A673 (cell line): ENCODE measurements at regions not wholly inside any gene's neighbourhood (a gene's known extent, or its start where the extent isn't known, plus 50 kb on each side); places are given as distances from the start of the nearest gene placed in this dataset.

Experiments used
- BruUV-seq: library from RNA; stranded (reverse); fragments of 400-500 nt; replicated peaks from 2 replicates; lab custom pipeline; 2021; lab: Mats Ljungman, UMichigan
- CTCF ChIA-PET: fragments of 300-600 bp; sonication (Branson Sonifier 250); formaldehyde crosslinking; loops from one replicate; lab custom pipeline; 2022; ENCODE audit warnings: antibody characterized with exemption; lab: Charles Lee
- POLR2A ChIA-PET: fragments of 300-600 bp; sonication (Branson Sonifier 250); formaldehyde crosslinking; loops from one replicate; lab custom pipeline; 2022; ENCODE audit warnings: antibody characterized with exemption; ENCODE audit not compliant: low non-redundant PET; lab: Charles Lee
- DNase-seq: peaks from one replicate; pipeline ENCODE4 v3.0.0-alpha.2; 2015; ENCODE audit warnings: low spot score
- H3K27ac ChIP-seq: fragments of 200-600 bp; sonication (generic); 2 replicates; pipeline ENCODE4 v1.5.1; 2016; ENCODE audit warnings: mixed run types, low read depth, mild to moderate bottlenecking, mixed read lengths, antibody characterized with exemption, low read length; ENCODE audit not compliant: poor library complexity, severe bottlenecking
- H3K27me3 ChIP-seq: fragments of 200-600 bp; sonication (generic); replicated peaks from 2 replicates; pipeline ENCODE4 v1.6.1; 2017; ENCODE audit warnings: mixed run types, low read depth, mild to moderate bottlenecking, mixed read lengths, antibody characterized with exemption, low read length; ENCODE audit not compliant: insufficient read depth, poor library complexity
- H3K36me3 ChIP-seq: fragments of 200-600 bp; sonication (generic); 2 replicates; pipeline ENCODE4 v1.6.1; 2016; ENCODE audit warnings: mixed run types, mild to moderate bottlenecking, mixed read lengths, antibody characterized with exemption, low read length; ENCODE audit not compliant: insufficient read depth, poor library complexity, severe bottlenecking
- H3K4me1 ChIP-seq: fragments of 200-600 bp; sonication (generic); 2 replicates; pipeline ENCODE4 v1.6.1; 2017; ENCODE audit warnings: mixed run types, mild to moderate bottlenecking, mixed read lengths, antibody characterized with exemption, low read length; ENCODE audit not compliant: insufficient read depth, poor library complexity, severe bottlenecking
- H3K4me3 ChIP-seq: fragments of 200-600 bp; sonication (generic); 2 replicates; pipeline ENCODE4 v1.5.1; 2016; ENCODE audit warnings: low read depth, mixed run types, mild to moderate bottlenecking, mixed read lengths, low read length; ENCODE audit not compliant: poor library complexity, severe bottlenecking
- H3K9me3 ChIP-seq: fragments of 200-600 bp; sonication (generic); 2 replicates; pipeline ENCODE4 v1.6.1; 2016; ENCODE audit warnings: mixed run types, low read depth, mild to moderate bottlenecking, mixed read lengths, antibody characterized with exemption, low read length; ENCODE audit not compliant: poor library complexity, severe bottlenecking
- CTCF ChIP-seq: fragments of 300-800, 200-600 bp; sonication (generic); conservative IDR thresholded peaks from 2 replicates; pipeline ENCODE4 v1.5.1; 2017; ENCODE audit warnings: low read depth, mild to moderate bottlenecking, antibody characterized with exemption, low read length, moderate library complexity, mixed read lengths
- EZH2 ChIP-seq: fragments of 200-600 bp; sonication (generic); IDR thresholded peaks from 2 replicates; pipeline ENCODE4 v1.6.1; 2017; ENCODE audit warnings: borderline replicate concordance, low read depth, mild to moderate bottlenecking, mixed read lengths, antibody characterized with exemption, low read length; ENCODE audit not compliant: poor library complexity, severe bottlenecking
- intact Hi-C: fragments of 100-400 bp; cut with micrococcal nuclease; formaldehyde crosslinking; loops from one replicate; pipeline ENCODE4 v1.10.0; 2022; ENCODE audit not compliant: unreplicated experiment

GRCh38 chr15:35195649-35196048 is 110.6 kb upstream of the NANOGP8 start:
- no TSS peak for BruUV-seq
- intact Hi-C loops = no loop called here
- Histone ChIP-seq H3K9me3 (peaks cover 8% of the 10 kb centered on the region), H3K27me3 (peaks cover 2% of the 10 kb centered on the region), H3K27ac (no peak overlapping the region), H3K36me3 (no peaks in the 10 kb centered on the region), H3K4me3 (no peak overlapping the region), H3K4me1 (no peaks in the 10 kb centered on the region)
- ChIA-PET CTCF (interaction anchor here (0.6 kb wide), 1 partner anchor 115 kb away, joined by 3 read pairs; no protein-coding TSS in a partner anchor), POLR2A (no interaction called here)
- no peak for DNase-seq
- TF ChIP-seq EZH2 = no peak

GRCh38 chr15:35195031-35195430 is 109.9 kb upstream of the NANOGP8 start:
- POLR2A ChIA-PET = no interaction called here
- Histone ChIP-seq H3K36me3 (no peaks in the 10 kb centered on the region), H3K27me3 (peaks cover under 1% of the 10 kb centered on the region), H3K9me3 (peaks cover 8% of the 10 kb centered on the region), H3K4me3 (no peak overlapping the region), H3K27ac (no peak overlapping the region), H3K4me1 (no peaks in the 10 kb centered on the region)
- TF ChIP-seq CTCF = no peak
- TF ChIP-seq EZH2 = no peak
- CTCF ChIA-PET = no interaction called here
- DNase-seq = no peak
- BruUV-seq = no TSS peak
- intact Hi-C loops = no loop called here

GRCh38 chr15:35194296-35194695 is 109.2 kb upstream of the NANOGP8 start:
- Histone ChIP-seq H3K4me1 (no peaks in the 10 kb centered on the region), H3K9me3 (peaks cover 8% of the 10 kb centered on the region), H3K36me3 (no peaks in the 10 kb centered on the region), H3K27ac (no peak overlapping the region), H3K27me3 (no peaks in the 10 kb centered on the region), H3K4me3 (no peak overlapping the region)
- DNase-seq = no peak
- ChIA-PET CTCF (no interaction called here), POLR2A (no interaction called here)
- no peak for TF ChIP-seq CTCF
- TF ChIP-seq EZH2 = no peak
- intact Hi-C loops = no loop called here
- no TSS peak for BruUV-seq

GRCh38 chr15:35191783-35192182 is 106.7 kb upstream of the NANOGP8 start:
- H3K27me3 ChIP-seq = no peaks in the 10 kb centered on the region
- no peak overlapping the region for H3K4me3 ChIP-seq
- H3K4me1 ChIP-seq = no peaks in the 10 kb centered on the region
- TF ChIP-seq CTCF = no peak
- H3K27ac ChIP-seq = no peak overlapping the region
- H3K9me3 ChIP-seq = peaks cover 8% of the 10 kb centered on the region
- intact Hi-C loops = no loop called here
- POLR2A ChIA-PET = no interaction called here
- BruUV-seq = no TSS peak
- CTCF ChIA-PET = no interaction called here
- H3K36me3 ChIP-seq = no peaks in the 10 kb centered on the region
- DNase-seq = no peak
